ENCODE measurements at regions not wholly inside any gene's neighbourhood (a gene's known extent, or its start where the extent isn't known, plus 50 kb on each side); places are given as distances from the start of the nearest gene placed in this dataset.

GRCh38 chr4:160811956-160812355 lies 1351.8 kb downstream of the FSTL5 start:
- Histone ChIP-seq H3K9me3 (no peaks in the 10 kb centered on the region), H3K4me1 (no peaks in the 10 kb centered on the region), H3K27me3 (no peaks in the 10 kb centered on the region), H3K36me3 (no peaks in the 10 kb centered on the region), H3K27ac (no peak overlapping the region), H3K4me3 (no peak overlapping the region)
- TF ChIP-seq POLR2AphosphoS5 (IDR thresholded peaks at IDR 0.05) (no peak), POLR2A (IDR thresholded peaks at IDR 0.05) (no peak), EP300 (IDR thresholded peaks at IDR 0.05) (no peak), CTCF (IDR thresholded peaks at IDR 0.05) (no peak)
- no peak for ATAC-seq

GRCh38 chr4:160814726-160815125 lies 1349.1 kb downstream of the FSTL5 start:
- Histone ChIP-seq H3K27me3 (no peaks in the 10 kb centered on the region), H3K4me3 (no peak overlapping the region), H3K9me3 (no peaks in the 10 kb centered on the region), H3K27ac (no peak overlapping the region), H3K36me3 (no peaks in the 10 kb centered on the region), H3K4me1 (no peaks in the 10 kb centered on the region)
- TF ChIP-seq POLR2A (IDR thresholded peaks at IDR 0.05) = no peak
- TF ChIP-seq POLR2AphosphoS5 (IDR thresholded peaks at IDR 0.05) = no peak
- TF ChIP-seq EP300 (IDR thresholded peaks at IDR 0.05) = no peak
- no peak for TF ChIP-seq CTCF (IDR thresholded peaks at IDR 0.05)
- no peak for ATAC-seq

- no peak overlapping the region for H3K4me3 ChIP-seq
- no peaks in the 10 kb centered on the region for H3K27me3 ChIP-seq
- no peak for TF ChIP-seq POLR2AphosphoS5 (IDR thresholded peaks at IDR 0.05)
- no peak for TF ChIP-seq EP300 (IDR thresholded peaks at IDR 0.05)
- TF ChIP-seq POLR2A (IDR thresholded peaks at IDR 0.05) = no peak
- no peak for TF ChIP-seq CTCF (IDR thresholded peaks at IDR 0.05)
- WGBS, 2 donors (ENCODE audit: low coverage in 1 of 2) = 86% methylated on average over 1 of the region's 1 CpG
- H3K9me3 ChIP-seq = no peaks in the 10 kb centered on the region
- H3K36me3 ChIP-seq = no peaks in the 10 kb centered on the region
- ATAC-seq = no peak
- no peak overlapping the region for H3K27ac ChIP-seq
- no peaks in the 10 kb centered on the region for H3K4me1 ChIP-seq
These were observed 1345.2 kb downstream of the FSTL5 start for GRCh38 chr4:160818571-160818970.

GRCh38 chr4:160819791-160820190 lies 1344.0 kb downstream of the FSTL5 start:
- Histone ChIP-seq H3K9me3 (no peaks in the 10 kb centered on the region), H3K27me3 (no peaks in the 10 kb centered on the region), H3K36me3 (no peaks in the 10 kb centered on the region), H3K4me3 (no peak overlapping the region), H3K27ac (no peak overlapping the region), H3K4me1 (no peaks in the 10 kb centered on the region)
- ATAC-seq = no peak
- TF ChIP-seq CTCF (IDR thresholded peaks at IDR 0.05) = no peak
- no peak for TF ChIP-seq POLR2A (IDR thresholded peaks at IDR 0.05)
- TF ChIP-seq POLR2AphosphoS5 (IDR thresholded peaks at IDR 0.05) = no peak
- TF ChIP-seq EP300 (IDR thresholded peaks at IDR 0.05) = no peak
- WGBS, 2 donors (ENCODE audit: low coverage in 1 of 2) = 35 to 62% methylated on average over 3 of the region's 3 CpGs

GRCh38 chr4:160824481-160824880 lies 1339.3 kb downstream of the FSTL5 start:
- no peak for ATAC-seq
- Histone ChIP-seq H3K4me1 (no peaks in the 10 kb centered on the region), H3K36me3 (no peaks in the 10 kb centered on the region), H3K27me3 (no peaks in the 10 kb centered on the region), H3K27ac (no peak overlapping the region), H3K4me3 (no peak overlapping the region), H3K9me3 (no peaks in the 10 kb centered on the region)
- 65 to 66% methylated on average over 2 of the region's 2 CpGs for WGBS, 2 donors (ENCODE audit: low coverage in 1 of 2)
- TF ChIP-seq EP300 (IDR thresholded peaks at IDR 0.05) = no peak

All from gastroesophageal sphincter (tissue), 4 donors.